Tibial artery (tissue), 4 donors: ENCODE measurements at regions not wholly inside any gene's neighbourhood (a gene's known extent, or its start where the extent isn't known, plus 50 kb on each side); places are given as distances from the start of the nearest gene placed in this dataset.

Experiments used
- DNase-seq, 2 donors: peaks; one replicate each; pipeline ENCODE4 v3.0.0-alpha.2; 2019
- H3K27ac ChIP-seq, 2 donors: fragments of 200-600 bp; sonication (generic) in 1 of 2; 1 replicate in 1 of 2; 2 replicates in 1 of 2; pipeline ENCODE4 v1.5.1; 2018 to 2019; ENCODE audit warnings: mild to moderate bottlenecking in 1 of 2
- H3K27me3 ChIP-seq, 2 donors: fragments of 200-600 bp; sonication (generic) in 1 of 2; one replicate each; pipeline versions ENCODE4 v1.5.1 to v1.6.0; 2016 to 2019
- H3K36me3 ChIP-seq, 3 donors: fragments of 200-600 bp; sonication (generic) in 2 of 3; one replicate each; pipeline ENCODE4 v1.5.1; 2016 to 2019; ENCODE audit warnings: mild to moderate bottlenecking in 2 of 3
- H3K4me1 ChIP-seq, 4 donors: fragments of 200-600 bp; sonication (generic) in 2 of 4; 1 replicate in 3 of 4; 2 replicates in 1 of 4; pipeline ENCODE4 v1.5.1; 2016 to 2019
- H3K4me3 ChIP-seq, 2 donors: fragments of 200-600 bp; sonication (generic) in 1 of 2; 1 replicate in 1 of 2; 2 replicates in 1 of 2; pipeline ENCODE4 v1.5.1; 2018 to 2019; ENCODE audit warnings: mild to moderate bottlenecking in 2 of 2
- H3K9me3 ChIP-seq, 3 donors: fragments of 200-600 bp; sonication (generic) in 1 of 3; one replicate each; pipeline ENCODE4 v1.5.1; 2016 to 2019
- intact Hi-C: fragments of 100-400 bp; cut with DNase I; formaldehyde crosslinking; loops from one replicate; pipeline ENCODE4 v1.15.0; 2023; ENCODE audit warnings: low total_unique reads
- TF ChIP-seq, protein P1 (sequence below), 2 experiments: fragments of 200-600 bp in 1 of 2; fragments of 450-650 bp in 1 of 2; IDR thresholded peaks; one replicate each; pipeline ENCODE4 v1.5.1; 2017 to 2019; ENCODE audit warnings: antibody characterized with exemption in 2 of 2, mild to moderate bottlenecking in 1 of 2, moderate library complexity in 1 of 2

DNA sequence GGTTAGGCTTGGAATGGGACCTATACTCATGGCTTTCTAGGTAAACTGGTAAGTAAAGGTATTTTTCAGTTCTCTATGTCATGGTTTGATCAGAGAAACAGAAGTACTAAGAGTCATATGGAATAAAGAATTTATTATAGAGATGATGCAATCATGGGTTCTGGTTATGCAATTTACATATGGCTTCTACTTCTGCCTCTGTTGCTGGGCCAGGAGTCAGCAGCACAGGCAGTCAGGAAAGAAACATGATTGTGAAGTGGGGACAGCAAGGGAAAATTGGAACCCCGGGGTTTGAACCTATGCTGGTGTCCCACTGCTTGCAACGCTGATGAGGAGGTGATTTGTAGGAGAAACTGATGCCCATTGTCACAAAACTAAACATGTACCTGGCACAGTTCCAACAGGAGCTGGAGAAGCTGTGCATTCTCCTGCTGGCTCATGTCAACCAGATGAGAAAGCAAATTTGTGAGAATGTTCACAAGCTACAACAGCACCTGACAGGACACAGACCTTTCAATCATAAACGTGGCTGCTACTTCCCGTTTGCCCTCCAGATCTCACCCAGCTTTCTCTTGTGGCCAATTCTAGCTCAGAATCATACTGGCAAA is 887.1 kb downstream of the TFAP2A start:
- no peaks in the 10 kb centered on the region for H3K27me3 ChIP-seq
- DNase-seq: no peak
- TF ChIP-seq, protein P1, sequence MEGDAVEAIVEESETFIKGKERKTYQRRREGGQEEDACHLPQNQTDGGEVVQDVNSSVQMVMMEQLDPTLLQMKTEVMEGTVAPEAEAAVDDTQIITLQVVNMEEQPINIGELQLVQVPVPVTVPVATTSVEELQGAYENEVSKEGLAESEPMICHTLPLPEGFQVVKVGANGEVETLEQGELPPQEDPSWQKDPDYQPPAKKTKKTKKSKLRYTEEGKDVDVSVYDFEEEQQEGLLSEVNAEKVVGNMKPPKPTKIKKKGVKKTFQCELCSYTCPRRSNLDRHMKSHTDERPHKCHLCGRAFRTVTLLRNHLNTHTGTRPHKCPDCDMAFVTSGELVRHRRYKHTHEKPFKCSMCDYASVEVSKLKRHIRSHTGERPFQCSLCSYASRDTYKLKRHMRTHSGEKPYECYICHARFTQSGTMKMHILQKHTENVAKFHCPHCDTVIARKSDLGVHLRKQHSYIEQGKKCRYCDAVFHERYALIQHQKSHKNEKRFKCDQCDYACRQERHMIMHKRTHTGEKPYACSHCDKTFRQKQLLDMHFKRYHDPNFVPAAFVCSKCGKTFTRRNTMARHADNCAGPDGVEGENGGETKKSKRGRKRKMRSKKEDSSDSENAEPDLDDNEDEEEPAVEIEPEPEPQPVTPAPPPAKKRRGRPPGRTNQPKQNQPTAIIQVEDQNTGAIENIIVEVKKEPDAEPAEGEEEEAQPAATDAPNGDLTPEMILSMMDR (IDR thresholded peaks at IDR 0.05): no peak

DNA sequence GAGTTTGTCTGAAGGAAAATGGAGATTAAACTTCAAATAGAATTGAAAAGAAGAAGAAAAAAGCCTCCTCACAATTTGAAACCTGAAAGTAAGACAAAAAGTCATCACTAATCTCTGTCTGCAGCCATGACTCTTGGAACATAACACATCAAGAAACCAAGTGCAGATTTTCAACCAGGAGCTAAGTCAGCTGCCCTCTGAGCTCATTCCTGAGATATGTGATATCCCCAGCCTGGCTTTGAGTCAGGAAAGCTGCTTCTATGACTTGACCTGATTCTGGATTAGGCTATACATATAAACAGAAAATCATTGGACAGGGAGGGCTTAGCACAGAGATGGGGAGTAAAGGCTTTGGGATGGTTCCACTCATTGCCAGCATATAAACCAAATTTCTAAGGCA is 891.4 kb downstream of the TFAP2A start:
- TF ChIP-seq, protein P1 (IDR thresholded peaks at IDR 0.05): no peak

More for the DNA sequence above, 887.1 kb downstream of the TFAP2A start:
- intact Hi-C loops: no loop called here
- Histone ChIP-seq H3K9me3 (peaks cover 0 to 5% (median 3%) of the 10 kb centered on the region in 3 donors), H3K36me3 (no peaks in the 10 kb centered on the region), H3K4me3 (no peak overlapping the region), H3K27ac (no peak overlapping the region), H3K4me1 (no peaks in the 10 kb centered on the region)

DNA sequence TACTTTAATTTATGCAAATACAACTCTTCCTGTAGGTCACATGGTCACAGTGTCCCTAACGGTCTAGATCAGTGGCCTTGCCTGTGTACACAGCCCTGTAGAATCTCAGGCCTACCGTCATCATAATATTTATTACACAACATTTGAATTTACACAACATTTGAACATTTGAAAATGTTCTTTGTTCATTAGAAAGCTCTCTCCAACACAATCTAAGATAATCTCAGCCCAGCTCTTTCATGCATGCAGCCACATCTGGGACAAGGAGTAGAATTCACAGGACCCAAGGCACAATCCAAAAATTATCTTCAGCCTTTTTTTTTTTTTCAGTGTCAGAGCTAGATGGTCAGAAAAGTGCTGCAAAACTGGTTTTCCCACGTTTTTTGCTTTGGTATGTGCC is 892.8 kb downstream of the TFAP2A start:
- DNase-seq: no peak
- H3K4me3 ChIP-seq: no peak overlapping the region
- TF ChIP-seq, protein P1 (IDR thresholded peaks at IDR 0.05): no peak

More for the DNA sequence above, 891.4 kb downstream of the TFAP2A start:
- H3K4me1 ChIP-seq: no peaks in the 10 kb centered on the region
- no peak for DNase-seq
- intact Hi-C loops: no loop called here
- no peaks in the 10 kb centered on the region for H3K27me3 ChIP-seq
- H3K36me3 ChIP-seq: no peaks in the 10 kb centered on the region
- H3K4me3 ChIP-seq: no peak overlapping the region
- no peak overlapping the region for H3K27ac ChIP-seq
- H3K9me3 ChIP-seq: no peaks in the 10 kb centered on the region

DNA sequence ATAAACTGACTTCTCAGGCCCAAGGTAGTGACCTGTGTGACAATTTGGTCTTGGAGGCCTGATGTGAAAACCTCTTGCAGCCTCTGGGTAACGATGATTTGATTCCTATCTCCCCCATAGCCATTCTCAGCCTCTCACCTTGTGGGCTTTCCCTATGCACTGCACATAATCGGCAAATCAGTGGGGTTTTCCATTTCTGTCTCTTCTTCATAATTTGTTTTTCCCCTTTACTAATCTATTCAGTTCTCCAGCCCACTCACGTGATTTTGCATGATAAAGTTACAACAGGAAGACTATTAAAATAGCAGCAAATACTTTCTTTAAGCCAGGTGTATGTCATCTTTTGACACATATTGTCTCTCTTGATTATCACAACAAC is 893.7 kb downstream of the TFAP2A start:
- no peaks in the 10 kb centered on the region for H3K27me3 ChIP-seq
- H3K9me3 ChIP-seq: no peaks in the 10 kb centered on the region
- no peaks in the 10 kb centered on the region for H3K4me1 ChIP-seq
- no peak for DNase-seq
- TF ChIP-seq, protein P1 (IDR thresholded peaks at IDR 0.05): no peak
- no peaks in the 10 kb centered on the region for H3K36me3 ChIP-seq
- no peak overlapping the region for H3K27ac ChIP-seq
- intact Hi-C loops: no loop called here
- no peak overlapping the region for H3K4me3 ChIP-seq

More for the DNA sequence above, 892.8 kb downstream of the TFAP2A start:
- H3K36me3 ChIP-seq: no peaks in the 10 kb centered on the region
- no peaks in the 10 kb centered on the region for H3K27me3 ChIP-seq
- intact Hi-C loops: no loop called here
- H3K27ac ChIP-seq: no peak overlapping the region
- no peaks in the 10 kb centered on the region for H3K4me1 ChIP-seq
- no peaks in the 10 kb centered on the region for H3K9me3 ChIP-seq

DNA sequence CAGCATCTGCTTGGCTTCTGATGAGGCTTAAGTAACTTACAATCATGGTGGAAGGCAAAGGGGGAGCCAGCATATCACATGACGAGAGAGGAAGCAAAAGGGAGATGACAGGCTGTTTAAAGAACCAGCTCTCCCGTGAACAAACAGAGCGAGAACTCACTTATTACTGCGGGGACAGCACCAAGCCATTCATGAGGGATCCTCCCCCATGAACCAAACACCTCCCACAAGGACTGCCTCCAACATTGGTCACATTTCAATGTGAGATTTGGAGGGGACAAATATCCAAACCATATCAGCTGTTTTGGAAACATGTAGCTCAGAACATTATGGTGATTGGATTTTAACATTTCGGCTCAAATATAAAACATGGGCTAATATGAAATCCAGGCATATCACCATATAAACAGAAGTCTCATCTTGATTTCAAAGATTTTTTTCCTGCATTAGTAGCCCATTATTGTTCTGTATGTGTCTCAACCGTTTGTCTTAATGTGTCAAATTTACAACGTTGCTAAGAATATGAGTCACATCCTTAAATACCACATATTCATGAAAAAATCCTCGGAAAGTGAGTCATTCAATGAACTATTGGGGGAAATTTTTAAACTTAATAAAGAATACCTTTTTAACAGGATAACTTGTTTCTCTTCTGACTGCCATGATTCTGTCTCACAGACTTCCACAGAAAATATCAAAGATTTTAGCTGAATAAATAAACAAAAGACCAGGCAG is 894.3 kb downstream of the TFAP2A start:
- Histone ChIP-seq H3K4me3 (no peak overlapping the region), H3K9me3 (no peaks in the 10 kb centered on the region), H3K27ac (no peak overlapping the region), H3K4me1 (no peaks in the 10 kb centered on the region), H3K36me3 (no peaks in the 10 kb centered on the region), H3K27me3 (no peaks in the 10 kb centered on the region)
- TF ChIP-seq, protein P1 (IDR thresholded peaks at IDR 0.05): no peak
- intact Hi-C loops: no loop called here
- no peak for DNase-seq
